ENCODE measurements at regions not wholly inside any gene's neighbourhood (a gene's known extent, or its start where the extent isn't known, plus 50 kb on each side); places are given as distances from the start of the nearest gene placed in this dataset.

DNA sequence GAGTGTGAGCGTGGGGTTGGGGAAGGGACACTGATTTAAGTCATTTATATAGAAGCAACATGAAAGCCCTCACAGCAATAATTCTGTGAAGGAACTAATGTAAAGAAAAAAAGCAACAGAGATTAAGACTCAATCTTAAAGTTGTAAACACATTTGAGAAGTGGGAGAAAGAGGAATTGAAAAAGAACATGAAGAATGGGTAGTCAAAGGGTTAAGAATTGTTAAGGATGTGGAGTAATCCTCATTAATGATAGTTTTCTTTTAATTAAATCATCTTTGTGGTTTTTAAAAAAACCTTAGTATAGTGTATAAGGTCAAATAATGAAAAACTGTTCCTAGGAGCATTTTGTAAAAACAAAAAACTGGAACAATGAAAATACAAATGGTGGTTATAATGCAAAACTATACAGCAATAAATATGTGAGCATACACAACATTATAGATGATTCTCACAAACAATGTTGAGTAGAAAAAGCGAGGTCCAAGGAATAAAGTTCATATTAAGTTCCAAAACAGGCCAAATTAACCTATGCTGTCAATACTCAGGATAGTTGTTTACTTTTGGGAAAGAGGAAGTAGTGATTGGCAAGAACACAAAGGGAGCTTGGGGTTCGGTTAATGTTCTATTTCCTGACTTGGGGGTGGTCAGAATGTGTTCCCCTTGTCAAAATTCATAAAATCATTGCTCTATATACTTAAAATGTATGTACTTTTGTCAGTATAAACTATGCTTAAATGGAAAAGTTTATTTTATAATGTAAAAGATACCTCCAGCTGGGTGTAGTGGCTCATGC lies 120.4 kb upstream of the ATF7IP start:
- POLR2A ChIA-PET (ENCODE audit: low non-redundant PET), result no interaction called here
- no peak for DNase-seq (ENCODE audit: low spot score)
- TF ChIP-seq, protein P1, sequence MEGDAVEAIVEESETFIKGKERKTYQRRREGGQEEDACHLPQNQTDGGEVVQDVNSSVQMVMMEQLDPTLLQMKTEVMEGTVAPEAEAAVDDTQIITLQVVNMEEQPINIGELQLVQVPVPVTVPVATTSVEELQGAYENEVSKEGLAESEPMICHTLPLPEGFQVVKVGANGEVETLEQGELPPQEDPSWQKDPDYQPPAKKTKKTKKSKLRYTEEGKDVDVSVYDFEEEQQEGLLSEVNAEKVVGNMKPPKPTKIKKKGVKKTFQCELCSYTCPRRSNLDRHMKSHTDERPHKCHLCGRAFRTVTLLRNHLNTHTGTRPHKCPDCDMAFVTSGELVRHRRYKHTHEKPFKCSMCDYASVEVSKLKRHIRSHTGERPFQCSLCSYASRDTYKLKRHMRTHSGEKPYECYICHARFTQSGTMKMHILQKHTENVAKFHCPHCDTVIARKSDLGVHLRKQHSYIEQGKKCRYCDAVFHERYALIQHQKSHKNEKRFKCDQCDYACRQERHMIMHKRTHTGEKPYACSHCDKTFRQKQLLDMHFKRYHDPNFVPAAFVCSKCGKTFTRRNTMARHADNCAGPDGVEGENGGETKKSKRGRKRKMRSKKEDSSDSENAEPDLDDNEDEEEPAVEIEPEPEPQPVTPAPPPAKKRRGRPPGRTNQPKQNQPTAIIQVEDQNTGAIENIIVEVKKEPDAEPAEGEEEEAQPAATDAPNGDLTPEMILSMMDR (conservative IDR thresholded peaks at IDR 0.05; ENCODE audit: low read depth), result no peak
- CTCF ChIA-PET, result no interaction called here
- no peak overlapping the region for H3K27ac ChIP-seq

- H3K27ac ChIP-seq, result no peak overlapping the region
- no peak for DNase-seq (ENCODE audit: low spot score)
- ChIA-PET CTCF (no interaction called here), POLR2A (ENCODE audit: low non-redundant PET) (no interaction called here)
- TF ChIP-seq, protein P1 (conservative IDR thresholded peaks at IDR 0.05; ENCODE audit: low read depth), result no peak
Measured at GRCh38 chr12:14247166-14247565, 118.3 kb upstream of the ATF7IP start.

DNA sequence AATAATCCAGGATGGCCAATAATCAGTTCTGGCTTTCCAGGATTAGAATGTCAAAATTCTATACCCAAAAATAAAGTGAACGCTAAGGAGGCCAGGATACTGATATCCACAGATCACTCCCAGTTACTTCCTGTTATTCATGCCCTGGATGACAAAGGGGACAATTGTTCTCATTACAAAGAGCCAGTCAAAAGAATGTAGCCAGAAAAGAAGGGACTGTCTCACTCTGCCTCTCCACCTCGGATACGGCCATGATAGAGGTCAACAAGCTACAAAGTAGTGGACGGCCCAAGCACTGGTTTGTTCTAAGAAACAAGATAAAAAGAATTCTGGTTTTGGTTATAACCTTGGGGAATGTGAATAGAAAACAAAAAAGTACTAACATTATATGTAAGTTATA lies 116.1 kb upstream of the ATF7IP start:
- ChIA-PET POLR2A (ENCODE audit: low non-redundant PET) (no interaction called here), CTCF (no interaction called here)
- no peak for DNase-seq (ENCODE audit: low spot score)
- H3K27ac ChIP-seq, result no peak overlapping the region
- TF ChIP-seq, protein P1 (conservative IDR thresholded peaks at IDR 0.05; ENCODE audit: low read depth), result no peak

DNA sequence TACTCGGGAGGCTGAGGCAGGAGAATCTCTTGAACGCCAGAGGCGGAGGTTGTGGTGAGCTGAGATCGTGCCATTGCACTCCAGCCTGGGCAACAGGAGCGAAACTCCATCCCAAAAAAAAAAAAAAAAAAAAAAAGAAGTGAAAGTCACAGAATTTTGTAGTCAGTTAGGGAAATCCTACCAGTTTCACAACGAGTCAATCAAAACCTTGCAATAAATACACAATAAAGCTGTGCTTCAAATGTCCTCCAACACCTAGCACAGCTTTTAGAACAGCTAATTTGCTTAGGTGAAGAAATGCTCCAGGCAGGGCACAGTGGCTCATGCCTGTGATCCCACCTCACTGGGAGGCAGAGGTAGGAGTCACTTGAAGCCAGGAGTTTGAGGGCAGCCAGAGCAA lies 112.8 kb upstream of the ATF7IP start:
- ChIA-PET POLR2A (ENCODE audit: low non-redundant PET) (no interaction called here), CTCF (no interaction called here)
- DNase-seq (ENCODE audit: low spot score), result no peak
- TF ChIP-seq, protein P1 (conservative IDR thresholded peaks at IDR 0.05; ENCODE audit: low read depth), result no peak
- no peak overlapping the region for H3K27ac ChIP-seq

- ChIA-PET POLR2A (ENCODE audit: low non-redundant PET) (no interaction called here), CTCF (interaction anchor here (0.5 to 0.7 kb wide), 2 partner anchors 271 to 1549 kb away, joined by 4 to 5 read pairs; no protein-coding TSS in a partner anchor)
- DNase-seq (ENCODE audit: low spot score), result no peak
- TF ChIP-seq, protein P1 (conservative IDR thresholded peaks at IDR 0.05; ENCODE audit: low read depth), result no peak
- no peak overlapping the region for H3K27ac ChIP-seq
Measured at GRCh38 chr12:14253496-14253895, 112.0 kb upstream of the ATF7IP start.

GRCh38 chr12:14254781-14255180 lies 110.7 kb upstream of the ATF7IP start:
- no peak for DNase-seq (ENCODE audit: low spot score)
- ChIA-PET POLR2A (ENCODE audit: low non-redundant PET) (no interaction called here), CTCF (no interaction called here)
- TF ChIP-seq, protein P1 (conservative IDR thresholded peaks at IDR 0.05; ENCODE audit: low read depth), result no peak
- H3K27ac ChIP-seq, result no peak overlapping the region

Data from RWPE1 (cell line).